Loucy (cell line): ENCODE measurements at regions not wholly inside any gene's neighbourhood (a gene's known extent, or its start where the extent isn't known, plus 50 kb on each side); places are given as distances from the start of the nearest gene placed in this dataset.

Experiments
- EZH2phosphoT487 ChIP-seq: fragments of 200-600 bp; IDR thresholded peaks from 2 replicates; pipeline ENCODE4 v1.6.1; 2018; ENCODE audit warnings: antibody characterized with exemption, mild to moderate bottlenecking, moderate library complexity, borderline replicate concordance
- TF ChIP-seq, protein P1 (sequence below): fragments of 200-600 bp; sonication (generic); conservative IDR thresholded peaks from 2 replicates; pipeline ENCODE4 v1.5.1; 2014; ENCODE audit warnings: mild to moderate bottlenecking, antibody characterized with exemption, low read length

DNA sequence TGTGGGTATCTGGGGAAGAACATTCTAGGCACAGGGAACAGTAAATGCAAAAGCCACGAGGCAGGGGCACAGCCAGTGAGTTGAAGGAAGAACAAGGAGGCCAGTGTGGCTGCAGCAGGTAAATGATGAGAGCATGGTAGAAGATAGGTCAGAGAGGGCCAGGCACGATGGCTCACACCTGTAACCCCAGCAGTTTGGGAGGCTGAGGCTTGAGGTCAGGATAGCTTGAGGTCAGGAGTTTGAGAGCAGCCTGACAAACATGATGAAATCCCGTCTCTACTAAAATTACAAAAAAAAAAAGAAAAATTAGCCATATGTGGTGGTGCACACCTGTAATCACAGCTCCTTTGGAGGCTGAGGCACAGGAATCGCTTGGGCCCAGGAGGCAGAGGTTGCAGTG is 86.7 kb upstream of the ESRRB start:
- TF ChIP-seq, protein P1, sequence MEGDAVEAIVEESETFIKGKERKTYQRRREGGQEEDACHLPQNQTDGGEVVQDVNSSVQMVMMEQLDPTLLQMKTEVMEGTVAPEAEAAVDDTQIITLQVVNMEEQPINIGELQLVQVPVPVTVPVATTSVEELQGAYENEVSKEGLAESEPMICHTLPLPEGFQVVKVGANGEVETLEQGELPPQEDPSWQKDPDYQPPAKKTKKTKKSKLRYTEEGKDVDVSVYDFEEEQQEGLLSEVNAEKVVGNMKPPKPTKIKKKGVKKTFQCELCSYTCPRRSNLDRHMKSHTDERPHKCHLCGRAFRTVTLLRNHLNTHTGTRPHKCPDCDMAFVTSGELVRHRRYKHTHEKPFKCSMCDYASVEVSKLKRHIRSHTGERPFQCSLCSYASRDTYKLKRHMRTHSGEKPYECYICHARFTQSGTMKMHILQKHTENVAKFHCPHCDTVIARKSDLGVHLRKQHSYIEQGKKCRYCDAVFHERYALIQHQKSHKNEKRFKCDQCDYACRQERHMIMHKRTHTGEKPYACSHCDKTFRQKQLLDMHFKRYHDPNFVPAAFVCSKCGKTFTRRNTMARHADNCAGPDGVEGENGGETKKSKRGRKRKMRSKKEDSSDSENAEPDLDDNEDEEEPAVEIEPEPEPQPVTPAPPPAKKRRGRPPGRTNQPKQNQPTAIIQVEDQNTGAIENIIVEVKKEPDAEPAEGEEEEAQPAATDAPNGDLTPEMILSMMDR = no peak
- no peak for TF ChIP-seq EZH2phosphoT487
